Activated naive CD4-positive, alpha-beta T cell treated with anti-CD3 and anti-CD28 coated beads, Interleukin-2, amount 50 U/mL, for 16 hours (primary cell): ENCODE measurements at regions not wholly inside any gene's neighbourhood (a gene's known extent, or its start where the extent isn't known, plus 50 kb on each side); places are given as distances from the start of the nearest gene placed in this dataset.

Experiments
- DNase-seq: peaks from one replicate; pipeline ENCODE4 v3.0.0-alpha.2; 2020

GRCh38 chr2:234834228-234834923, 117.4 kb upstream of the SH3BP4 start:
- no peak for DNase-seq

- DNase-seq, result no peak
Measured at GRCh38 chr2:234830853-234831252, 121.0 kb upstream of the SH3BP4 start.

GRCh38 chr2:234829074-234829455, 122.8 kb upstream of the SH3BP4 start:
- DNase-seq, result no peak

- no peak for DNase-seq
Measured at GRCh38 chr2:234828382-234829073, 123.3 kb upstream of the SH3BP4 start.

GRCh38 chr2:234827096-234827860, 124.5 kb upstream of the SH3BP4 start:
- DNase-seq, result no peak

- no peak for DNase-seq
Measured at GRCh38 chr2:234826681-234827080, 125.1 kb upstream of the SH3BP4 start.

DNA sequence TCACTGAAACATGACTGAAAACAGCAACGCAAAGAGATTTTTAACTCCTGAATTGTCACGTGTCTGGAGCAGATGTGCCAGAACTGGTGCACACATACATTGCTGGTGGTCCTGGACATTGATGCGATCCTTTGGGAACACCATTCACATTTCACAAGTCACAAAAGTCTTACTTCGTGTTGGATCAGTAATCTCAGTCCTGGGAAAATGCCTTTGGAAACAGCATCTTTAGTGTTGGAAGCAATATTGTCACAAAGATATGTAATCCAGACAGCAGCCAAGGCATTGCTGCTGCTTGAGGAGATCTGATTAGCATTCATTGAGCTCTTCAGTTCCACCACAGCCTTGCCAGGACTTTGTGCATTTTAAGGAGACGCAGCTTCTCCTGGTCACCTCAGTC, 126.2 kb upstream of the SH3BP4 start:
- DNase-seq, result no peak

DNA sequence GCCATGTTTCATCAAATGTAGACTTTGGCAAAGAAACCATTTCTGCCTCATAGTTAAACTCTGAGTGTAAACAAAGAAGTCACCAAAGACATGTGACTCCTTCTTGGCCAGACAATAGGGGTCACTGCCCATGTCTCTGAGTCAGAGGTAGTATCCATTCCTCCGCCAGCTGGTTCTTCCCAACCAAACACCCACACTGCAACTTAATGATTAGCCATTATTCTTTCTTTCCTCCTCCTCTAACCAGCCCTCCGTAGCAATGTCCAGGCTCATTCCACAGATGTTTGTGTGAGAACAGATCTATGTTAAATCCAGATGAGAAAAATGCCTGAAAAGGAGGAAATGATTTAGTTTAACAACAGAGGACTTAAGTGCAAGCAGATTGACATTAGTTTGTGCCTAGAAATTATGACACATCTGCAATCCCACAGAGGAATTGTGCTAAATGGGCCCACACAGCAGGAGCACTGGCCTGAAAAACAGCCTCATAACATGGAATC, 127.9 kb upstream of the SH3BP4 start:
- DNase-seq, result no peak

GRCh38 chr2:234823196-234823876, 128.5 kb upstream of the SH3BP4 start:
- DNase-seq, result no peak

- DNase-seq, result no peak
Measured at GRCh38 chr2:234821946-234822475, 129.8 kb upstream of the SH3BP4 start.

GRCh38 chr2:234818937-234819336, 132.9 kb upstream of the SH3BP4 start:
- DNase-seq, result no peak

DNA sequence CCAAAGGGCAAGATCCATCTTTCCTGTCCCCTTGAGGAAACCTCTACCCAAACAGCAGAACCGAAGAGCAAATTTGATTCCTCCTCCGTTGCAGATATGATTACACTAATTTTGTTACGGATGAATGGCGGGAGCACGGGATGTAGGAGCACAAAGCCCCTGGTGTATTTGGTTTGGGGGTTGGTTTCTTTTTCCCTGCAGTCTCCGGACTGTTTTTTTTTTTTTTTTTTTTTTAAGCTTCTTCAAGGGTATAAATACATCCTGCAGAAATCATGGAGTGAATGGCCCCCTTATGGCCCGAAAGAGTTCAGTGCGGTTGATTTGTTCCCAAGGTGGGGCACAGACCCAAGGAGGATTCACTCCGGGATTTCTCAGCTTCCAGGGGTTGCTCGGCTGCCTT, 135.3 kb upstream of the SH3BP4 start:
- no peak for DNase-seq

- DNase-seq, result no peak
Measured at GRCh38 chr2:234816056-234816455, 135.8 kb upstream of the SH3BP4 start.

DNA sequence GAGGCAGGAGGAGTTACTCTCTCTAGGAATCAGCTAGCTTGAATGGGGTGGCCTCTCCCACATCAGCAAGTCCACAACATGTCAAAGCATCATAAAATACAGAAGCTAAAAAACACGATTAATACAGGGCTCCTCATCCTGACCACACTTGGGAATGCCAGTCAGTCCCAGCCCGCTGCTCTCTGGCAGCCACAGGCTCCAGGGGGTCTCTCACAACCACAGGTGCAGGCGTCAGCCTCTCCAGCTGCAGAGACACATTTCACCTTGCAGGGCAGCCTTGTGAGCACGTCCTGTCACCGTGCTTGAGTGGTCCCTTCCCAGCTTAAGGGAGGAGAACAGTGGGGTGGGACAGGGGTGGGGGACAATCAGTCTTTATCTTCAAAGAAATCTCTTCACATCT, 137.4 kb upstream of the SH3BP4 start:
- no peak for DNase-seq

GRCh38 chr2:234812851-234813250, 139.0 kb upstream of the SH3BP4 start:
- no peak for DNase-seq

DNA sequence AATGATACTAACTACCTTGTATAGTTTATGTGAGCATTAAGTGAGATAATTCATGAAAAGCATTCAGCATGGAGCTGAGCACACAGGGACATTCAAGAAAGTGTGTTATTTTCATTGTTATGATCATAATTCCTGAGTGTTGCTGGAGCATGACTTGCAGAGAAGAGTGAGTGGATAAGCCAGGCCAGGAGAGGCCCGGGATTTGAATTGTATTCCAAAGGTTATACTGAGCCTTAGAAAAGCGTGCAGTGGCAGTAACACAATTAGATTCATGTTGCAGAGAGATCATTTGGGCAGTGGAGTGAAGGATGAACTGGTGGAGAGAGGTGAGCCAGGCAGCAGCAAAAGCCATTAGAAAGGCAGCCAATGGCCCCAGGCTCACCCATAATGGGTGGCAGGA, 142.9 kb upstream of the SH3BP4 start:
- no peak for DNase-seq

- DNase-seq, result no peak
Measured at GRCh38 chr2:234806818-234807217, 145.0 kb upstream of the SH3BP4 start.

DNA sequence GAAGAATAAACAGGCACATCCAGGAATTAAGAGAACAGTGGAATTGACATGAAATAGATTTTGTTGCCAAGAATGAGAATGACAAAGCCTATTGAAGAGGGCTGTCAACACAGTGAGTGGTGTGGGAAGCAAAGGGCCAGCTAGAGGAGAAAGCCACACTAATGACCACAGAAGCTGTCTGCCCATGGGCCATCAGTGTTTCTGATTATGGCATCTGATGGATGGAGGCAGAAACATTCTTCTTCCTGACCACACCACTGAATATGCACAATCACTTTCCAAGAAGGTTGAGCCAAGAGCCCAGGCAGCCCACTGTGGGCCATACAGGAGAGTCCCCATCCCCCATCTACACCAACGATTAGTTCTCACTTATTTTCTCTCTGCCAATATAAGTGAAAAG, 146.0 kb upstream of the SH3BP4 start:
- no peak for DNase-seq

DNA sequence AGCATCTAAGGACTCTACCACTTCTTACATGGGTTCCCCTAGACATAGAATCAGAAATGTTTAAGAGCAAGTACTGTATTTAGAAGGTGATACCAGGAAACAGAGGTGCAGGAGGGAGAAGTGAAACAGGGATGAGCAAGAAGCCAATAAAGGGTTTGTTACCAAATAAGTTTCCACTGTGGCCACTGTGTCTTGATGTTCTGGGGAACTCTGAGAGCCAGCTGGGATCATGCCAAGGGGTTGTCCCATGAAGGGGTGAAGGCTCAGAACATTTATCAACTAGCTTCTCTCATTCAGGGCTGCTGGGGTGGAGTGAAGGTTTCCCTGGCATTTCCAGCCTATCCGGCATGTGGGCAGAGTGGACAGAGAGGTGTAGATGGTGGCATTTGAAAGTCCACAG, 147.1 kb upstream of the SH3BP4 start:
- no peak for DNase-seq

DNA sequence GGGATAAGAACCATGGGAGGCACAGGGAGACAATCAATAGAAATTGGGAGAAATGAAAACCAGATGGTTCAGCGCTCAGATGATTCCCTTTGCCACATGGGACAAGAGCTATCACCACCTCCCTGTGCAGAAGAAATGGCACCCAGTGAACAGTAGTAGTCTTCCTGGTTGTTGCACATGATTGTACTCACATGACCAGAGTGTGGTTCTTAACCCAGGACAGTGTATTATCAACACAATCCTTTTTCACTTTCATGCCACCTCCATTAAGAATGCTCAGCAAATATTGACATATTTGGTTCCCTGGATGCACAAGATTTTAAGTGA, 149.0 kb upstream of the SH3BP4 start:
- no peak for DNase-seq

DNA sequence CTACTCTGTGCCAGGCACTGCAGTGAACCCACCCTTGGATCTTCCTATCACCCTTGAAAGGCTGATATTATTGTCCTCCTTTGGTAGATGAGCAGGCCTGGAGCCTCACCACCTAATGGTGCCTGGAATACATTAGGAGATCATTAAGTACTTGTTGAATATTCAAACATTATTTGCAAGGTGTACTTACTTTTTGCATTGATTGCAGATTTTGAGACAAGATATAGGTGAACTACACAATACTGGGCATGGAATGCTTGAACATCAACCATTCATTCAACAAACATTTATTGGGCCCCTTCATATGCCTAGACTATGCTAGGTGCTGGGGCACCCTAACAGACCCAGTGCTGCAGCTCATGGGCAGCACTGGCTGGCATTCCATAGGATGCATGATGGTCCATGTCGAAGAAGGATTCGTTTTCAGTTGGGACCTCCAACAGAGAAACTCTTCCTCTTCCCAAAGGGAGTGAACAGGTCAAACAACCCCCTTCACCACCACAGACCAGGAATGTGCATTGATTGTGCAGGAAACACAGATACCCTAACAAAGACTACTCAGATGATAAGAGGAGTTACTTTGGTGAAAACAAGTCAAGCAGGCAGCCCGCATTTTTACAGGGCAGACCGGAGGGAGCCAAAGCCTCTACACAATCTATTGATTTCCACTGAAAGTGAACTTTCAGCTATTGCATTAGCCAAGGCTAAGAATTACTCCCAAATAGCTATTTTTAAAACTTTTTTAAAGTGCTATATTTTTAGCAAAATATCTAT, 149.6 kb upstream of the SH3BP4 start:
- no peak for DNase-seq

GRCh38 chr2:234797566-234798250, 154.1 kb upstream of the SH3BP4 start:
- DNase-seq, result no peak
